ENCODE measurements at regions not wholly inside any gene's neighbourhood (a gene's known extent, or its start where the extent isn't known, plus 50 kb on each side); places are given as distances from the start of the nearest gene placed in this dataset.

GRCh38 chr4:147334478-147334877 lies 146.4 kb upstream of the EDNRA start:
- intact Hi-C loops (cut with DNase I, micrococcal nuclease): no loop called here
- Mint-ChIP-seq H3K4me1 (ENCODE audit: low read depth) (no peaks in the 10 kb centered on the region), H3K4me3 (no peak overlapping the region), H3K36me3 (ENCODE audit: low read depth) (no peaks in the 10 kb centered on the region), H3K27ac (no peak overlapping the region), H3K9me3 (no peaks in the 10 kb centered on the region), H3K27me3 (peaks cover 6% of the 10 kb centered on the region)
- Histone ChIP-seq H3K36me3 (ENCODE audit: insufficient read depth, low read length) (no peaks in the 10 kb centered on the region), H3K27me3 (ENCODE audit: control insufficient read depth in 1 of 2, insufficient read depth in 2 of 2, low read length in 2 of 2) (no peaks in the 10 kb centered on the region), H3K27ac (ENCODE audit: low read depth in 1 of 2, low read length in 2 of 2) (no peak overlapping the region), H3K9me3 (ENCODE audit: control insufficient read depth in 1 of 2, insufficient read depth in 1 of 2, low read length in 2 of 2) (no peaks in the 10 kb centered on the region), H3K4me3 (ENCODE audit: low read length) (no peak overlapping the region), H3K4me1 (ENCODE audit: insufficient read depth, low read length) (no peaks in the 10 kb centered on the region)
- DNase-seq: no peak
- no peak for ATAC-seq (ENCODE audit: poor library complexity)
- POLR2A ChIA-PET: interaction anchor here (0.6 kb wide), 1 partner anchor 16 kb away, joined by 3 read pairs; no protein-coding TSS in a partner anchor
- TF ChIP-seq, protein P1, sequence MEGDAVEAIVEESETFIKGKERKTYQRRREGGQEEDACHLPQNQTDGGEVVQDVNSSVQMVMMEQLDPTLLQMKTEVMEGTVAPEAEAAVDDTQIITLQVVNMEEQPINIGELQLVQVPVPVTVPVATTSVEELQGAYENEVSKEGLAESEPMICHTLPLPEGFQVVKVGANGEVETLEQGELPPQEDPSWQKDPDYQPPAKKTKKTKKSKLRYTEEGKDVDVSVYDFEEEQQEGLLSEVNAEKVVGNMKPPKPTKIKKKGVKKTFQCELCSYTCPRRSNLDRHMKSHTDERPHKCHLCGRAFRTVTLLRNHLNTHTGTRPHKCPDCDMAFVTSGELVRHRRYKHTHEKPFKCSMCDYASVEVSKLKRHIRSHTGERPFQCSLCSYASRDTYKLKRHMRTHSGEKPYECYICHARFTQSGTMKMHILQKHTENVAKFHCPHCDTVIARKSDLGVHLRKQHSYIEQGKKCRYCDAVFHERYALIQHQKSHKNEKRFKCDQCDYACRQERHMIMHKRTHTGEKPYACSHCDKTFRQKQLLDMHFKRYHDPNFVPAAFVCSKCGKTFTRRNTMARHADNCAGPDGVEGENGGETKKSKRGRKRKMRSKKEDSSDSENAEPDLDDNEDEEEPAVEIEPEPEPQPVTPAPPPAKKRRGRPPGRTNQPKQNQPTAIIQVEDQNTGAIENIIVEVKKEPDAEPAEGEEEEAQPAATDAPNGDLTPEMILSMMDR (IDR thresholded peaks at IDR 0.05): no peak
- CTCF ChIA-PET: interaction anchor here (1.3 kb wide), 1 partner anchor 13 kb away, joined by 5 read pairs; no protein-coding TSS in a partner anchor

- H3K4me3 Mint-ChIP-seq: no peak overlapping the region
- intact Hi-C loops (cut with DNase I, micrococcal nuclease): no loop called here
These were observed 145.7 kb upstream of the EDNRA start for GRCh38 chr4:147335183-147335582.

DNA sequence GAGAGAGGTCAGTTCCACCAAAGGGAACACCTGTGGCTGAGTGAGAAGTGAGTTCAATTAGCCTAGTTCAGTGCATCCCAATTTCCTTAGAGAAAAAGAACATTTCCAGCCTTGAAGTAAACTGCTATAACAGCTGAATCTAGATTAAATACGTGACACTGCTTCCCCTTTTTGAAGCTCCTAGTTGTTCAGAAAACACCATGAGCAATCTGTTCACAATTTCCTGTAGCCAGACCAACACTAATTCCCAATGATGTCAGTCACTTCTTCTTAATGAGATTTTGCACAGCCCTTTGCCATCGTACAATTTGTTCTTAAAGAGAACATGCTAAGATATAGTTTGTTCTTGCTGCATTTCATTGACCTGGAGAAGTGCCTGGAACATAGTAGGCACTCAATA lies 144.6 kb upstream of the EDNRA start:
- Mint-ChIP-seq H3K9me3 (no peaks in the 10 kb centered on the region), H3K27ac (no peak overlapping the region)

More at GRCh38 chr4:147335183-147335582, 145.7 kb upstream of the EDNRA start:
- Mint-ChIP-seq H3K9me3 (no peaks in the 10 kb centered on the region), H3K4me1 (ENCODE audit: low read depth) (no peaks in the 10 kb centered on the region), H3K36me3 (ENCODE audit: low read depth) (no peaks in the 10 kb centered on the region), H3K27ac (no peak overlapping the region), H3K27me3 (peaks cover 6% of the 10 kb centered on the region)
- no peaks in the 10 kb centered on the region for H3K9me3 ChIP-seq (ENCODE audit: control insufficient read depth in 1 of 2, insufficient read depth in 1 of 2, low read length in 2 of 2)
- no peak overlapping the region for H3K4me3 ChIP-seq (ENCODE audit: low read length)
- ATAC-seq (ENCODE audit: poor library complexity) (no peak), DNase-seq (no peak)
- POLR2A ChIA-PET: no interaction called here
- no peaks in the 10 kb centered on the region for H3K27me3 ChIP-seq (ENCODE audit: control insufficient read depth in 1 of 2, insufficient read depth in 2 of 2, low read length in 2 of 2)
- H3K4me1 ChIP-seq (ENCODE audit: insufficient read depth, low read length): no peaks in the 10 kb centered on the region
- CTCF ChIA-PET: no interaction called here
- TF ChIP-seq, protein P1 (IDR thresholded peaks at IDR 0.05): no peak
- no peaks in the 10 kb centered on the region for H3K36me3 ChIP-seq (ENCODE audit: insufficient read depth, low read length)
- no peak overlapping the region for H3K27ac ChIP-seq (ENCODE audit: low read depth in 1 of 2, low read length in 2 of 2)

More for the DNA sequence above, 144.6 kb upstream of the EDNRA start:
- Histone ChIP-seq H3K9me3 (ENCODE audit: control insufficient read depth in 1 of 2, insufficient read depth in 1 of 2, low read length in 2 of 2) (no peaks in the 10 kb centered on the region), H3K27me3 (ENCODE audit: control insufficient read depth in 1 of 2, insufficient read depth in 2 of 2, low read length in 2 of 2) (no peaks in the 10 kb centered on the region), H3K27ac (ENCODE audit: low read depth in 1 of 2, low read length in 2 of 2) (no peak overlapping the region), H3K36me3 (ENCODE audit: insufficient read depth, low read length) (no peaks in the 10 kb centered on the region), H3K4me3 (ENCODE audit: low read length) (no peak overlapping the region), H3K4me1 (ENCODE audit: insufficient read depth, low read length) (no peaks in the 10 kb centered on the region)
- H3K27me3 Mint-ChIP-seq: peaks cover 6% of the 10 kb centered on the region
- ChIA-PET POLR2A (no interaction called here), CTCF (no interaction called here)
- no peaks in the 10 kb centered on the region for H3K36me3 Mint-ChIP-seq (ENCODE audit: low read depth)
- no peak overlapping the region for H3K4me3 Mint-ChIP-seq
- ATAC-seq (ENCODE audit: poor library complexity) (no peak), DNase-seq (no peak)
- intact Hi-C loops (cut with DNase I, micrococcal nuclease): no loop called here
- TF ChIP-seq, protein P1 (IDR thresholded peaks at IDR 0.05): no peak
- no peaks in the 10 kb centered on the region for H3K4me1 Mint-ChIP-seq (ENCODE audit: low read depth)
